ENCODE measurements at regions not wholly inside any gene's neighbourhood (a gene's known extent, or its start where the extent isn't known, plus 50 kb on each side); places are given as distances from the start of the nearest gene placed in this dataset.

DNA sequence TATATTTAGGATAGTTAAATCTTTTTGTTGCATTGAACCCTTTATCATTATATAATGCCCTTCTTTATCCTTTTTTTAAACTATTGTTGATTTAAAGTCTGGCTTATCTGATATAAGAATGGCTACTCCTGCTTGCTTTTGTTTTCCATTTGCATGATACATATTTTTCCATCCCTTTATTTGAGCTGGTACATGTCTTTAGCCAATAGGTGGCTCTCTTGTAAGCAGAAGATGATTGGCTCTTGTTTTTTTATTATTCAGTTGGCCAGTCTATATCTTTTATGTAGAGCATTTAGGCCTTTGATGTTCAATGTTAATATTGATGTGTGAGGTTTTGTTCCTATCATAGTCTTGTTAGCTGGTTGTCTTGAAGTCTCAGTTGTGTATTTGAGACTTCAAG, 99.5 kb upstream of the MCTP2 start:
- no peak overlapping the region for H3K27ac ChIP-seq (ENCODE audit: low read length)
- no peaks in the 10 kb centered on the region for H3K36me3 ChIP-seq (ENCODE audit: control insufficient read depth, insufficient read depth, low read length)
- peaks cover 3% of the 10 kb centered on the region for H3K27me3 ChIP-seq (ENCODE audit: control insufficient read depth, insufficient read depth, low read length)
- no peak for DNase-seq
- no peaks in the 10 kb centered on the region for H3K4me1 ChIP-seq (ENCODE audit: control insufficient read depth, insufficient read depth, low read length)
- H3K9me3 ChIP-seq (ENCODE audit: control insufficient read depth, low read depth, low read length): no peaks in the 10 kb centered on the region
- no peak overlapping the region for H3K4me3 ChIP-seq (ENCODE audit: low read length)

GRCh38 chr15:94130504-94130903, 100.9 kb upstream of the MCTP2 start:
- Histone ChIP-seq H3K9me3 (ENCODE audit: control insufficient read depth, low read depth, low read length) (no peaks in the 10 kb centered on the region), H3K27me3 (ENCODE audit: control insufficient read depth, insufficient read depth, low read length) (peaks cover 3% of the 10 kb centered on the region), H3K27ac (ENCODE audit: low read length) (no peak overlapping the region), H3K36me3 (ENCODE audit: control insufficient read depth, insufficient read depth, low read length) (no peaks in the 10 kb centered on the region), H3K4me3 (ENCODE audit: low read length) (no peak overlapping the region), H3K4me1 (ENCODE audit: control insufficient read depth, insufficient read depth, low read length) (no peaks in the 10 kb centered on the region)
- 80% methylated on average over 1 of the region's 4 CpGs for WGBS (ENCODE audit: insufficient coverage, low lambda C conversion rate)
- DNase-seq: no peak

- Histone ChIP-seq H3K9me3 (ENCODE audit: control insufficient read depth, low read depth, low read length) (no peaks in the 10 kb centered on the region), H3K4me3 (ENCODE audit: low read length) (no peak overlapping the region), H3K27ac (ENCODE audit: low read length) (no peak overlapping the region), H3K27me3 (ENCODE audit: control insufficient read depth, insufficient read depth, low read length) (no peaks in the 10 kb centered on the region), H3K36me3 (ENCODE audit: control insufficient read depth, insufficient read depth, low read length) (no peaks in the 10 kb centered on the region), H3K4me1 (ENCODE audit: control insufficient read depth, insufficient read depth, low read length) (no peaks in the 10 kb centered on the region)
- DNase-seq: no peak
- WGBS (ENCODE audit: insufficient coverage, low lambda C conversion rate): 60% methylated on average over 1 of the region's 3 CpGs
Measured at GRCh38 chr15:94127006-94127405, 104.4 kb upstream of the MCTP2 start.

DNA sequence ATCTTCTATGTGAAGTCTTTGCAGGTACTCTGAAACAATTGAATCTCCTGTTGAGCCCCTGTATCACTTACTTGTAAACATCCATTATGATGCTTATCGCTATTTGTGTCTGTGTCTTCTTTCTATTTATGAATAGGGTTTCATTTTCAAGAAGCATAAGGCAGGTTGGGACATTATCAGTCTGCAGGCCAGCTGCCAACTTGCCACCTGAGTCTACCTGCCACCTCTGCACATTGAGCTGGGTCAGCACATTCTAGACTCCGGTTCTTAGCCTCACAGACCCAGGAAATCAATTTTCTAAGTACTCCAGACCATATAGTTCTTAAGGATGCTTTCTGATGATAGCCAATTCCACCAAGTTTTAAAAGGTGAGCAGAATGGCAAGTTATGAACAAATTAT, 105.7 kb upstream of the MCTP2 start:
- WGBS (ENCODE audit: insufficient coverage, low lambda C conversion rate): no CpG with 5 or more reads among the region's 2 CpGs
- H3K9me3 ChIP-seq (ENCODE audit: control insufficient read depth, low read depth, low read length): no peaks in the 10 kb centered on the region
- no peaks in the 10 kb centered on the region for H3K4me1 ChIP-seq (ENCODE audit: control insufficient read depth, insufficient read depth, low read length)
- no peaks in the 10 kb centered on the region for H3K27me3 ChIP-seq (ENCODE audit: control insufficient read depth, insufficient read depth, low read length)
- no peak overlapping the region for H3K4me3 ChIP-seq (ENCODE audit: low read length)
- DNase-seq: no peak
- no peaks in the 10 kb centered on the region for H3K36me3 ChIP-seq (ENCODE audit: control insufficient read depth, insufficient read depth, low read length)
- no peak overlapping the region for H3K27ac ChIP-seq (ENCODE audit: low read length)

DNA sequence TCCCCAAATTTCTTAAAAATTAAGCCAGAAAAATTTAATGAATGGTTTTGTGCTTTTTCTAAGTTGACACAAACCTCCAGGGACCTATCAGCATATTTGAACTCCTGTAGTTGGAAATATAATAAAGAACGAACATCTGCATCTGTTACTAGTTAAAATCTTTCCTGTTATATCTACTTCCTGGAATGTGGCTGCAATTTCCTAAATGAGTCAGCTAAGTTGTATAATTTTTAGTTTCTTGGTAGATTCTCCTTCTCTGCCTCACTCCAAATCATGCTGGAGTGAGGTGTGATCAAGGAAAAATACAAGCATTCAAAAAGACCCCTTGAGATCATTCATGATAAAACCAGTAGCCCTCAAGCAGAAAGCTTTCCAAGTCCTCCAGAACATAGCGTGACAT, 106.2 kb upstream of the MCTP2 start:
- no peaks in the 10 kb centered on the region for H3K9me3 ChIP-seq (ENCODE audit: control insufficient read depth, low read depth, low read length)
- no peaks in the 10 kb centered on the region for H3K27me3 ChIP-seq (ENCODE audit: control insufficient read depth, insufficient read depth, low read length)
- H3K4me1 ChIP-seq (ENCODE audit: control insufficient read depth, insufficient read depth, low read length): peaks cover 2% of the 10 kb centered on the region
- H3K4me3 ChIP-seq (ENCODE audit: low read length): no peak overlapping the region
- no peaks in the 10 kb centered on the region for H3K36me3 ChIP-seq (ENCODE audit: control insufficient read depth, insufficient read depth, low read length)
- WGBS (ENCODE audit: insufficient coverage, low lambda C conversion rate): no CpG with 5 or more reads among the region's 2 CpGs
- DNase-seq: no peak
- no peak overlapping the region for H3K27ac ChIP-seq (ENCODE audit: low read length)

DNA sequence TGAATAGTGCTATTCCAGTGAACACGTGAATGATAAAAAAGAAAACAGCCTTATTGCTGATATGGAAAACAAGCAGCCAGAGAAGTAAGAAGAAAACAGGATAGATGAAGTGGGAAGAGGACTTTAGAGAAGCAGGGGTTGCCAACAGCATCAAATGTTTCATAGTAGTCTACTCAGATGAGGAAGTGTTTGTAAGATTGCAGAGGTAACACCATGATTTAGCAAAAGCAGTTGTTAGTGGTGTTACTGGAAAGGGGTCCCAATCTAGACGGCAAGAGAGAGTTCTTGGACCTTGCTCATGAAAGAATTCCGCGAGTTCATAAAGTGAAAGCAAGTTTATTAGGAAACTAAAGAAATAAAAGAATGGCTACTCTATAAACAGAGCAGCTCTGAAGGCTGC, 108.8 kb upstream of the MCTP2 start:
- Histone ChIP-seq H3K27me3 (ENCODE audit: control insufficient read depth, insufficient read depth, low read length) (no peaks in the 10 kb centered on the region), H3K27ac (ENCODE audit: low read length) (no peak overlapping the region), H3K36me3 (ENCODE audit: control insufficient read depth, insufficient read depth, low read length) (no peaks in the 10 kb centered on the region), H3K4me3 (ENCODE audit: low read length) (no peak overlapping the region), H3K9me3 (ENCODE audit: control insufficient read depth, low read depth, low read length) (no peaks in the 10 kb centered on the region), H3K4me1 (ENCODE audit: control insufficient read depth, insufficient read depth, low read length) (peaks cover 3% of the 10 kb centered on the region)
- 92% methylated on average over 4 of the region's 4 CpGs for WGBS (ENCODE audit: insufficient coverage, low lambda C conversion rate)
- no peak for DNase-seq

DNA sequence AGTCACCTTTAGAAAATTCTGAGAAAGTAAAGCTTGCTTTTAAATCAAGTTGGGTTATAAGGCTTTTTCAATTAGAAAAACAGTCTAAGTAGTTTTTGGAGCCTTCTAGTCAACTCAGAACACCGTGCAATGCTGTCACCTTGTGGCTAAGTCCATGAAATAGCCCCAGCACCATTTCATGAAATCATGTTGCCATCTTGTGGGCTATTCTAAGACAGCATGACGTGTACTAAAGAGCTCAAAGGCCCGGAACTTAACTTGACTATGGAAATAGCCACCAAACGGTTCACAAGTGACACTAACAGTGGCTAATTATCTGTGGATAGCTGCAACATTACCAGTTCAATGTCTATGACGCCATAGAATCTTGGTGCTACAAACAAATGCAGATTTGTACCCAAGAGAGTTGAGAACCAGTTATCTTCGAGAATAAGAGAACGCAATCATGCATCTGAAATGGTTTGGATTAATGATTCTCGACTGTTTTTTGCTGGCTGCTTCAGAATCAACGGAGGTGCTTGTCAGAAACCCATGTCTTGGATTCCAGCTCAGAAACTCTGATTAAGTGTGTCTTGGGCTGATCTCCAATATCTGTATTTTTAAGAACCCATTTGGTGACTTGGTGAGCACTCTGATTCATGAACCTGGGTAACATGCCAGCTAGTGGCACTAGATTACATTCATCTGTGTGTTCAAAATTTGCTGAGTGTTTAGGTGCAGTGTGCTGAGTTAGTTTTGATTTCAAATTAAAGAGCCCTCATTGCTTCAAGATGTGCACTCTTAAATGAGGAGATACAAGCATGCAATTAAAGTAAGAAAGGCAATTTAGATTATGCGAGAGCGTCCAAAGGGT, 111.2 kb upstream of the MCTP2 start:
- Histone ChIP-seq H3K27me3 (ENCODE audit: control insufficient read depth, insufficient read depth, low read length) (no peaks in the 10 kb centered on the region), H3K27ac (ENCODE audit: low read length) (no peak overlapping the region), H3K4me1 (ENCODE audit: control insufficient read depth, insufficient read depth, low read length) (peaks cover 3% of the 10 kb centered on the region), H3K9me3 (ENCODE audit: control insufficient read depth, low read depth, low read length) (no peaks in the 10 kb centered on the region), H3K36me3 (ENCODE audit: control insufficient read depth, insufficient read depth, low read length) (no peaks in the 10 kb centered on the region), H3K4me3 (ENCODE audit: low read length) (no peak overlapping the region)
- WGBS (ENCODE audit: insufficient coverage, low lambda C conversion rate): 40% methylated on average over 1 of the region's 11 CpGs
- peak; percentile 74 to 75 for DNase-seq

DNA sequence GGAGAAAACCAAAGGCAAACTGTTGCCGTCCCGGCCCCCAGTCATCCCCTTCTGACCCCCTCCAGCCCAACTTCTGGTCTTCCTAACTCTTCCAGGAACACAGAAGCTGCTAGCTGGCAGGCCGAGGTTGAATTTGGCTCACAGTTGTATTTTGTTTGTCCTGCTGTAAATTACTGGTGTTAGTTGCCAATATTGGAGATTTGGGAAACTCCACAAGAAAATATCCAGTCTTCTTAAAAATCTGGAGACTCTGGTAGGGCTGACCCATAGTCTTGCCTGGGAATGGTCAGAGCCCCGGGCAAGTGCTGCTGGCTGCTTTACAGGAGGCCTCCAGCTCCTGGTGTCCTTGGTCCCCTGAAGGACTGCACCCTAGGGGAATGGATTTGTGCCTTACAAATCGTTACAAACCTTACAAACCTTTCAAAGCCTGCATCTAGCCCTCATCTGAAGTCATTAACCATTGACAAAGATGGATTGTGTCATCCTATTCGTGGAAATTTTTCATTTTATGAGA, 112.0 kb upstream of the MCTP2 start:
- H3K36me3 ChIP-seq (ENCODE audit: control insufficient read depth, insufficient read depth, low read length): no peaks in the 10 kb centered on the region
- no peak for DNase-seq
- no CpG with 5 or more reads among the region's 6 CpGs for WGBS (ENCODE audit: insufficient coverage, low lambda C conversion rate)
- H3K9me3 ChIP-seq (ENCODE audit: control insufficient read depth, low read depth, low read length): no peaks in the 10 kb centered on the region
- no peak overlapping the region for H3K27ac ChIP-seq (ENCODE audit: low read length)
- peaks cover 3% of the 10 kb centered on the region for H3K4me1 ChIP-seq (ENCODE audit: control insufficient read depth, insufficient read depth, low read length)
- no peak overlapping the region for H3K4me3 ChIP-seq (ENCODE audit: low read length)
- H3K27me3 ChIP-seq (ENCODE audit: control insufficient read depth, insufficient read depth, low read length): no peaks in the 10 kb centered on the region

- H3K36me3 ChIP-seq (ENCODE audit: control insufficient read depth, insufficient read depth, low read length): no peaks in the 10 kb centered on the region
- no peak overlapping the region for H3K4me3 ChIP-seq (ENCODE audit: low read length)
- peaks cover 2% of the 10 kb centered on the region for H3K4me1 ChIP-seq (ENCODE audit: control insufficient read depth, insufficient read depth, low read length)
- H3K27ac ChIP-seq (ENCODE audit: low read length): no peak overlapping the region
- DNase-seq: no peak
- no peaks in the 10 kb centered on the region for H3K9me3 ChIP-seq (ENCODE audit: control insufficient read depth, low read depth, low read length)
- WGBS (ENCODE audit: insufficient coverage, low lambda C conversion rate): 14% methylated on average over 1 of the region's 2 CpGs
- no peaks in the 10 kb centered on the region for H3K27me3 ChIP-seq (ENCODE audit: control insufficient read depth, insufficient read depth, low read length)
Measured at GRCh38 chr15:94110476-94111130, 120.8 kb upstream of the MCTP2 start.

DNA sequence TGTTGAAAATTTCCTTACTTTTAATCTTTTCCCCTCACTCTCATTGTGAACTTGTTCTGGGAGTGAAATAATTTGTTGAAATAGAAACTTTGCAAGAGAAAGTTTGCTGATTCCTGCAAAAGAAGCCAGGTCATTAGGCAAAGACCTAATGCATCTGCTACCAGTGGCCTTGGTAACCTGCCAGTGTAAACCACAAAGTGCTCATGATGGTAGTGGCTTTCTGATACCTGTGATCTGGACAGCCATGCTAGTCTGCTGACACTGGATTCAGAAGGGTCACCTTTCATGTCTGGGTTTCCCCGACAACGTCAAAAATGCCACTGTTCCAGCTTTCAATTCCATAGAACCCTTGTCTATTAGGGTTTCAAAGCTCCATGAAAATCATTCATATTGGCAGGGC, 123.7 kb upstream of the MCTP2 start:
- H3K27me3 ChIP-seq (ENCODE audit: control insufficient read depth, insufficient read depth, low read length): no peaks in the 10 kb centered on the region
- H3K4me3 ChIP-seq (ENCODE audit: low read length): no peak overlapping the region
- H3K9me3 ChIP-seq (ENCODE audit: control insufficient read depth, low read depth, low read length): no peaks in the 10 kb centered on the region
- DNase-seq: no peak
- no peak overlapping the region for H3K27ac ChIP-seq (ENCODE audit: low read length)
- no peaks in the 10 kb centered on the region for H3K36me3 ChIP-seq (ENCODE audit: control insufficient read depth, insufficient read depth, low read length)
- peaks cover 5% of the 10 kb centered on the region for H3K4me1 ChIP-seq (ENCODE audit: control insufficient read depth, insufficient read depth, low read length)
- no CpG with 5 or more reads among the region's 2 CpGs for WGBS (ENCODE audit: insufficient coverage, low lambda C conversion rate)
